Mammary epithelial cell (primary cell): ENCODE measurements at regions not wholly inside any gene's neighbourhood (a gene's known extent, or its start where the extent isn't known, plus 50 kb on each side); places are given as distances from the start of the nearest gene placed in this dataset.

Source experiments
- CTCF ChIP-seq, 2 donors: IDR thresholded peaks in 1 of 2; conservative IDR thresholded peaks in 1 of 2; 2 replicates each; pipeline ENCODE4 v1.5.1; 2011 to 2012; ENCODE audit warnings: inconsistent platforms in 2 of 2, low read length in 2 of 2, mild to moderate bottlenecking in 2 of 2, control low read depth in 1 of 2, low read depth in 1 of 2; ENCODE audit not compliant: insufficient read depth in 1 of 2; ENCODE audit errors: extremely low read depth in 1 of 2
- EZH2 ChIP-seq: IDR thresholded peaks from 2 replicates; pipeline ENCODE4 v1.6.1; 2012; ENCODE audit warnings: low read length, inconsistent platforms, borderline replicate concordance

DNA sequence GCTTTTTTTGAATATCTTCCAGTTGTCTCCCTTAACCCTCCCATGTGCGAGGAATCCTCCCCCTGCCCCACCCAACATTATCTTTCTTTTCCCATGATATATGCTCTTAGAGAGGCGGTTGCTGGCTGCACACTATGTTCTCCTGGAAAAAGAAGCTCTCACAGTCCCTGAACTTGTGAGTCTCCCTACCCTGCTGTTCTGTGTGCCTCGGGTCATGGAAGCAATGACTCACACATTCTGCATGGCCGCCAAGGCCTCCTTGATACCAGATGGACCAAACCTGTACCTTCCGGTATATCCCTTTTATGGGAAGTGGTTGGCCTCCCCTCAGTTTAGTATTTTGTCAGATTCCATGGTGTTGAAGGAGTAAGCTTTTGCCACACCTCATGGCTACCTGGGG, 705.4 kb downstream of the SLITRK6 start:
- TF ChIP-seq EZH2 (no peak), CTCF (conservative IDR thresholded peaks at IDR 0.05 in 1 of 2, IDR thresholded peaks at IDR 0.05 in 1 of 2; ENCODE audit: extremely low read depth in 1 of 2, insufficient read depth in 1 of 2, low read depth in 1 of 2, low read length in 2 of 2) (no peak)
